Frontal cortex (tissue), 3 donors: ENCODE measurements at regions not wholly inside any gene's neighbourhood (a gene's known extent, or its start where the extent isn't known, plus 50 kb on each side); places are given as distances from the start of the nearest gene placed in this dataset.

Experiments used
- DNase-seq, 2 donors: peaks; one replicate each; pipeline ENCODE4 v3.0.0; 2012; ENCODE audit warnings: low spot score in 2 of 2
- FAIRE-seq: peaks from 2 replicates; lab custom pipeline; 2012; peaks lifted over from hg19 to GRCh38; lab: Jason Lieb, UNC
- donor health status: control.
- donor health status: control.
- donor health status: control.

DNA sequence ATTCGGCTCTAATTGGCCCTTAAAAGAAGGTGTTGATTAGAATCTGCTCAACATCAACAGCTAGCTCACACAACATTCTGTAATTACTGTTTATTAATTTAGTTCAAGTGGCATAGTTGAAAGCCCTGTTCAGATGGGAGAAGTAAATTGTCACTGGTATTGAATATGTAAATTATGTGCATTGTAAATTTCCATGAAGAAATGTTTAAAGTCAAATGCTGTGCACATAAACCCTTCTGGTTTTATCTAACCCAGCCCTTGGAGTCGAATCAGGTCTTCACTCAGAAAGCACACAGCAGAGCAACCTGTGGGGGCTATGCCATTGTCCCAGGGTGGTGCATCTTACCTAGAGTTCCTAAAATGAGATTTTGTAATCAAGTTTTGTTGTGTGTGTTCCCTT is 65.4 kb upstream of the LMO4 start:
- FAIRE-seq (no peak), DNase-seq (no peak)

- FAIRE-seq (no peak), DNase-seq (no peak)
Observed at GRCh38 chr1:87263785-87264184, 64.9 kb upstream of the LMO4 start.

- DNase-seq = no peak
Observed at GRCh38 chr1:87264976-87265375, 63.7 kb upstream of the LMO4 start.

GRCh38 chr1:87265786-87266185 is 62.9 kb upstream of the LMO4 start:
- FAIRE-seq = no peak
- no peak for DNase-seq

More at GRCh38 chr1:87264976-87265375, 63.7 kb upstream of the LMO4 start:
- FAIRE-seq = no peak

DNA sequence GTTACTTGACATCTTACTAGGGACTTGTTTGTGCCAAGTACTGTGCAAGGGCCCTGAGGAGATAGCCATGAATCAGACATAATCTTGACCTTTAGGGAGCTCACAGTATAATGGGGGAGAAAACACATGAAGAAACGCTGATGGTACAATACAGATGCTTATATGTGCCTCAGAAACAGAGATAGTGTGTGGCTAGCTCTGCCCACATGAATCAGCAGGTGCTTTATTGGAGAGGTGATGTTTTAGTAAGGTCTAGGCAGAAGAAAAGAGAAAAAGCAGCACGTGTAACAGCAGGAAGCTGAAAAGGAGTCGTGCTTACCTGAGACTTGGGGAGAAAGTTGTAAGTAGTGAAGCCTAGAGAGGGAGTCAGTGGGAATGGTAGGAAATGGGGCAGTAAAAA is 60.6 kb upstream of the LMO4 start:
- DNase-seq (no peak), FAIRE-seq (no peak)

DNA sequence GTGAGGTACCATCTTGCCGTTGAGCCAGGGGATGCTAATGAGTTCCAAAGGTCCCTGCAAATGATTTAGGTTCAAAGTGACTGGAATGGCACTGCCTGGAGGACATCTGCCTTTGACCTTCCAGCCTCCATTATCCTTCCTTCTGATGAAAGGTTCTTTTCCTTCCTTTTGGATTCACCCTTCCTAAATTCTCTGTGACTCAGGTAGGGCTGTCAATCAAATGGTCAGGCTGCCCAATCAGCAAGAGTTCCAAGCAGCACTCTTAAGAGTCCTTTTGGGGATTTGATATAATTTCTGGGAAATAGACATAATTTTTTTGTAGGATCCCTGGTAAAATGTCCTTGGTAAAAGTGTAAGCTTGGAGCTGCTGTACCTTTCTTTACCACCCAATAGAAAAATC is 58.8 kb upstream of the LMO4 start:
- no peak for DNase-seq
- no peak for FAIRE-seq

DNA sequence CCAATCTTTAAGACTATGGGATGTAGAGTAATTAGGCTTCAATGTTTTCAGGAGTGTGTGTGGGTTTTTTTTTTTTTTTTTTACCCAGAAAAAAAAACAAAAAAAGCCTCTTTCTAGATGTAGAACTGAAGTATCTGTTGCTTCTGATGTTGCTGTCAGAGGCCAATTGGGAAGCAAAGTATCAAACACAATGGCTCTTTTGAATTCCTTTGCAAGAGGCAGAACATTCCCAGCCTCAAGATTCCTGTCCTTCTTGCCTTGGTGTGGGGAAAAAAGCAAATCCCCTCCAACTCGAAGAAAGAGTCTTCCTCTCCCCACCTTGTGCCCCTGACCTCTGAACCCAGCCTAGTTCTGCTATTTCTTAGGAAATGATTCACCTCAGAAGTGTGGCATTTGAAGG is 55.4 kb upstream of the LMO4 start:
- FAIRE-seq (no peak), DNase-seq (no peak)

GRCh38 chr1:87274851-87275250 is 53.8 kb upstream of the LMO4 start:
- DNase-seq (no peak), FAIRE-seq (no peak)

DNA sequence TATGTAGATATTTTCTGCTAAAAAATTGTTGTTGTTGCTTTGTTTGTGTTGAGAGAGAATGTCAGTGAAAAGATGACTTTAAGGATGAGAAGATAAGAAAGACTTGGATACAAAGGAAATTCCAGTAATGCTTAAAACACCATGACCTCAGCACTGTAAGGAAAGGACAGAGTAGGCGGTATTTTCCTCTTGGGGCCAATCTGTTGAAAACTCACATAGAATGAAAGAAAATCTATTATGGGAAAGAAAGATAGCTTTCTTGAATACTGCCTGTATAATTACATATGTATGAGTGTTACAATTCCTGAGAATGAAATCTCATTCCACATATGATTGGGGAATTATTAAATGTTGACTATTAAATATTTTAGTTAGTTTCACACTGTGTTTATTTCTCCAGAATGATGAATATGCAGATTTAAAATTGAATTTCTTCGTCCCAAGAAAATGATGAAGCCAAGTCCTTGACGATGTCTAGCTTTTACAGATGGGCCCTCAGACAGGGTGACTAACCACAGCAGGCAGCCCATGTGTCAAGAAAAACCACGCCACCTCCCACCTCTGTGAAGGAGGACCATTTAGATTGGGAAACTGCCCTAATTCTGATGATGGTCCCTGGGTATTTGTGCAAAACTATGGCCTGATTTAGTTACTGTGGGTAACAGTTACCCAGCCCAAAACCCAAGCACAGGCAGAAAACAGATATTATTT is 49.7 kb upstream of the LMO4 start:
- DNase-seq = no peak
- no peak for FAIRE-seq
